IPS-20b (cell line): ENCODE measurements at regions not wholly inside any gene's neighbourhood (a gene's known extent, or its start where the extent isn't known, plus 50 kb on each side); places are given as distances from the start of the nearest gene placed in this dataset.

Source experiments
- H3K27ac ChIP-seq: one replicate; pipeline ENCODE4 v1.5.1; 2013; ENCODE audit warnings: low read length
- H3K27me3 ChIP-seq: 2 replicates; pipeline ENCODE4 v1.6.1; 2013; ENCODE audit warnings: mild to moderate bottlenecking, low read length, inconsistent platforms; ENCODE audit not compliant: insufficient read depth
- H3K36me3 ChIP-seq: 2 replicates; pipeline ENCODE4 v1.6.1; 2013; ENCODE audit warnings: low read depth, mild to moderate bottlenecking, inconsistent platforms, low read length, moderate library complexity; ENCODE audit not compliant: insufficient read depth
- H3K4me1 ChIP-seq: 2 replicates; pipeline ENCODE4 v1.6.1; 2013; ENCODE audit warnings: mild to moderate bottlenecking, control low read depth, inconsistent platforms, low read length, moderate library complexity; ENCODE audit not compliant: insufficient read depth
- H3K4me3 ChIP-seq: 2 replicates; pipeline ENCODE4 v1.5.1; 2013; ENCODE audit warnings: mild to moderate bottlenecking, low read length, inconsistent platforms
- H3K9ac ChIP-seq: 2 replicates; pipeline ENCODE4 v1.6.1; 2013; ENCODE audit warnings: low read depth, mild to moderate bottlenecking, inconsistent platforms, low read length, moderate library complexity
- H3K9me3 ChIP-seq: 2 replicates; pipeline ENCODE4 v1.6.1; 2013; ENCODE audit warnings: mild to moderate bottlenecking, low read depth, low read length, inconsistent platforms; ENCODE audit not compliant: insufficient read depth

- Histone ChIP-seq H3K27me3 (no peaks in the 10 kb centered on the region), H3K36me3 (no peaks in the 10 kb centered on the region), H3K27ac (no peak overlapping the region)
Measured at GRCh38 chr2:157180359-157180758, 77.1 kb upstream of the GALNT5 start.

DNA sequence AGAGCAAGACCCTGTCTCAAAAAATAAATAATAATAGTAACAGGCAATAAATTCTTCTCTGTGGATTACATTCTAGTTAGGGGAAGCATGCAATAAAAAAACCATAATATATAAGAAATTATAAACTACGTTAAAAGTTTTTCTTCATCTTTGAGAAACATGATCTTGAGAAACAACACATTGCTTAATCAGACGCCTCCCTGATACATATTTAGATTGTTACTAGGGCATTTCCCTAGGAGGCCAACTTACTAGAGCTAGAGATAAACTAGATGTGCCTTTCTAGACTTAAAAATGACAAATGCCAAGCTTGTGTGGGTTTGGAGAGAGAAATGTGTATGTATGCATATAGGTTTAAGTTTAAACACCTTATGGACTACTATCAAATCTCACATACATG lies 76.3 kb upstream of the GALNT5 start:
- no peaks in the 10 kb centered on the region for H3K36me3 ChIP-seq
- H3K4me1 ChIP-seq: no peaks in the 10 kb centered on the region
- H3K27ac ChIP-seq: no peak overlapping the region
- no peak overlapping the region for H3K9ac ChIP-seq
- H3K9me3 ChIP-seq: no peaks in the 10 kb centered on the region
- H3K4me3 ChIP-seq: no peak overlapping the region
- H3K27me3 ChIP-seq: no peaks in the 10 kb centered on the region

More at GRCh38 chr2:157180359-157180758, 77.1 kb upstream of the GALNT5 start:
- Histone ChIP-seq H3K4me1 (no peaks in the 10 kb centered on the region), H3K9me3 (no peaks in the 10 kb centered on the region), H3K4me3 (no peak overlapping the region), H3K9ac (no peak overlapping the region)

- Histone ChIP-seq H3K4me3 (no peak overlapping the region), H3K27me3 (no peaks in the 10 kb centered on the region), H3K27ac (no peak overlapping the region)
Measured at GRCh38 chr2:157182204-157182709, 75.2 kb upstream of the GALNT5 start.

GRCh38 chr2:157182834-157183396 lies 74.6 kb upstream of the GALNT5 start:
- no peak overlapping the region for H3K9ac ChIP-seq
- H3K4me1 ChIP-seq: no peaks in the 10 kb centered on the region

More at GRCh38 chr2:157182204-157182709, 75.2 kb upstream of the GALNT5 start:
- H3K36me3 ChIP-seq: no peaks in the 10 kb centered on the region
- H3K9me3 ChIP-seq: no peaks in the 10 kb centered on the region
- H3K4me1 ChIP-seq: no peaks in the 10 kb centered on the region
- no peak overlapping the region for H3K9ac ChIP-seq

GRCh38 chr2:157184161-157184895 lies 73.2 kb upstream of the GALNT5 start:
- Histone ChIP-seq H3K27ac (no peak overlapping the region), H3K4me3 (no peak overlapping the region), H3K9ac (no peak overlapping the region), H3K4me1 (no peaks in the 10 kb centered on the region), H3K27me3 (no peaks in the 10 kb centered on the region), H3K36me3 (no peaks in the 10 kb centered on the region), H3K9me3 (no peaks in the 10 kb centered on the region)

More at GRCh38 chr2:157182834-157183396, 74.6 kb upstream of the GALNT5 start:
- H3K27ac ChIP-seq: no peak overlapping the region
- no peaks in the 10 kb centered on the region for H3K9me3 ChIP-seq
- no peak overlapping the region for H3K4me3 ChIP-seq
- H3K36me3 ChIP-seq: no peaks in the 10 kb centered on the region
- H3K27me3 ChIP-seq: no peaks in the 10 kb centered on the region

DNA sequence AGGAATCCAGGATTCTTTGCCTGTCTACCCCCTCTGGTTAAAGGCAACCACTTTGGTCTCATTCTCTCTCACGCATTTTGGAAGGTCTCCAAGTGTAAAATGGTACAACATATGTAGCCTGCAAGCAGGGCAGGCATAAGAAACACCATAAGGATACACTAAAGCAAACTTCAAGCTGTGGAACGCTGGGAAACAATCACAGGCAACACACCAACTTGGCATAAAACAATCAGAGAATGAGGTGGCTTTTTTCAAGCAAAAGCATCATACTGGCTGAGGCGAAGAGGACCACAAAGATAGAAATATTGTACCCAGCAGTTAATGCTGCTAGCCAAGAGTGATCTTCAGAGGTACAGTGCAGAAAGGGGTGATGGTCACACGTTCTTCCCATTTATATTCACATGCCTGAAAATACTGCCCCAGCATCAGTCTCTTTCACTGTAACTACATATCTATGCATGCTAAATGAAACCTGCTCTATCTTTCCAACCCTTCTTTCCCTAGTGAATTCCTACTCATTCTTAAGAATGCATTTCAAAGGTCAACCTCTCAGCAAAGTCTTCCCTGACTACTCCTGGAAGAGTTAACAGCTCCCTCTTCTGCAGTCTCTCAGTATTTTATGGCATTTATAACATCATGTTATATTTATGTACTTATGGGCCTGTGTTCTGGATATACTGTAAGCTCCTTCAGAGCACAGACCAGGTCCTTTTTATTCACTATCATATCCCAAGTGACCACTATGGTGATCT lies 71.9 kb upstream of the GALNT5 start:
- Histone ChIP-seq H3K27ac (no peak overlapping the region), H3K9ac (no peak overlapping the region)

GRCh38 chr2:157190151-157190550 lies 67.4 kb upstream of the GALNT5 start:
- no peaks in the 10 kb centered on the region for H3K27me3 ChIP-seq
- H3K4me1 ChIP-seq: no peaks in the 10 kb centered on the region
- H3K27ac ChIP-seq: no peak overlapping the region
- no peak overlapping the region for H3K4me3 ChIP-seq
- no peaks in the 10 kb centered on the region for H3K36me3 ChIP-seq
- no peak overlapping the region for H3K9ac ChIP-seq
- H3K9me3 ChIP-seq: no peaks in the 10 kb centered on the region

More for the DNA sequence above, 71.9 kb upstream of the GALNT5 start:
- Histone ChIP-seq H3K36me3 (no peaks in the 10 kb centered on the region), H3K9me3 (no peaks in the 10 kb centered on the region), H3K27me3 (no peaks in the 10 kb centered on the region), H3K4me1 (no peaks in the 10 kb centered on the region), H3K4me3 (no peak overlapping the region)

DNA sequence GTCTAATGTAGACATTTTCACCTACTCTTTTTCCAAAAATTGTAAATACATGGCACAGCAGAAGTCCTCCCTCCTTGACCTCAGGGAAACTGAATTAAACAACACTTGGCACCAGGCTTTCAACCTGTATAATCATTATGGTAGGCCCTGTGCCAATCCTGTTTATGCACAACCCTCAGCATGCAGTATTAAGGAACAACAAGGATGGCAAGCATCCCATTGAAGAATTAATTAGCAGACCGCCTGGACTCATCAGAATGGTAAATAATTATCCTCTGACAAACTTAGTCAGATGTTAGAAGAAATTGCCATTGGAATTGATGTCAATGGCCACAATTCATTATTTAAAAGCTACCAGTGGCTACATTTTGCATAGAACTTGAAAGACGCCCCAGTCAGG lies 66.3 kb upstream of the GALNT5 start:
- Histone ChIP-seq H3K27ac (no peak overlapping the region), H3K4me3 (no peak overlapping the region), H3K9me3 (no peaks in the 10 kb centered on the region), H3K36me3 (no peaks in the 10 kb centered on the region), H3K9ac (no peak overlapping the region), H3K27me3 (no peaks in the 10 kb centered on the region), H3K4me1 (no peaks in the 10 kb centered on the region)

DNA sequence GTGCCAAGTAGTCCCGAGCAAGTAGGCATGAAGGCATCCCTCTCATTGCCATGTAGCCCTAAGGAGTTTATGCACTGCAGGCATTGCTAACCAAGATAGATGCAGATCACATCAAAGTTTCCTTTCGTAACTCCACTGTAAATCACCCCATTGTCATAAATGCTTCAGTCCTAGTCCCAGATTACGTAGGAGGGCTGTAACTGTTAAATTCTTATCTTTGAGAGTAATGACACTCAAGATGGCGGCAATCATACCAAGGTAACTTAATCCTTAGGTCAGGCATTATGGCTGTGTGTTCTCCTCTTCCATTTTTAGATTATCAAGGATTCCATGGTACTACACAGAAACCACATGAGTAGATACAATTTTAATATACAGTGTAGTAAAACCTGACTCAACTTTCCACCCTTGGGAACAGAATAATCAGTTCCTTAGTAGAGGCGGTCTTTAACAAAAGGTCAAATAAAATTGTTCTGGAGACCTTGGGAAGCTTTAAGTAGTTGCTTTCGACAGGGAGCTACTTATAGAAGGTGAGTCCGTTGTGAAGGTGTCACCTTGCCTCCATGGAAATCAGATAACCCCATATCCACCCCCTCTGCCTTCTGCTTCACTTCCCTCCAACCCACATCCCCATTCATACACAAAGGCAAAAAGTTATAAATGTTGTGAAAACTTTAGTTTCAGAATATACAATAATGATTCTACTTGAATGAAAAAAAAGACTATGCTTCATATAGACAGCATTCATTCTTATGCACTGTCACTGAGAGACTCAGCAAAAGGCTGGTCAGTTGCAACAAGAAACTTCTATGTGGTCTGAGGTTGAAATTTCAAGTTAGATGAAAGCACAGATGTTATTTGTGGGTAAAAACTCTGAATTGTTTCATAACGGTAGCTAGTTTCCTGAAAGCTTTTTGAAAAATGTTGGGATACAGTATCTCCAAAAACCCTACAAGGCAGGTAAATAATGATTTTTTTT lies 64.8 kb upstream of the GALNT5 start:
- Histone ChIP-seq H3K4me3 (no peak overlapping the region), H3K27me3 (no peaks in the 10 kb centered on the region), H3K36me3 (no peaks in the 10 kb centered on the region), H3K4me1 (no peaks in the 10 kb centered on the region), H3K27ac (no peak overlapping the region), H3K9ac (no peak overlapping the region), H3K9me3 (no peaks in the 10 kb centered on the region)

DNA sequence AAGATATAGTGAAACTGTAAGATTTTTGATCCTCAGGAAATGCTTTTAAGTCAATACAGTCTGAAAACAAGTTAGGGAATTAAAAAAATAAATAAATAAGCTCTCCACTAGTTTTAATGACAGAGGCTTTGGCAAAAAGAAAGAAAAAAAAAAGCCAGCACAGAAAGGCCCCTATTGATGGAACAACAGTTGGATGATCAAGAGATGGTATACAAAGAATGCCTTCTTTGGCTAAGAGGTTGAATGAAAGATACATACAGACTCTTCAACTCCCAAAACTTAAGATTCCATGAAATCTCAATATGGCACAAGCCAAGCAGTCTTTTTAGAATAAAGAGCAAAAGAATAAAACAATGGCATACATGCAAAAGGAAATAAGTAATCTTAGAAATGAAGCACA lies 64.0 kb upstream of the GALNT5 start:
- H3K27ac ChIP-seq: no peak overlapping the region
- no peaks in the 10 kb centered on the region for H3K36me3 ChIP-seq
- H3K9ac ChIP-seq: no peak overlapping the region
- H3K4me3 ChIP-seq: no peak overlapping the region
- H3K9me3 ChIP-seq: no peaks in the 10 kb centered on the region
- H3K27me3 ChIP-seq: no peaks in the 10 kb centered on the region
- H3K4me1 ChIP-seq: no peaks in the 10 kb centered on the region

- Histone ChIP-seq H3K4me1 (no peaks in the 10 kb centered on the region), H3K4me3 (no peak overlapping the region), H3K27ac (no peak overlapping the region), H3K27me3 (no peaks in the 10 kb centered on the region), H3K9me3 (no peaks in the 10 kb centered on the region), H3K36me3 (no peaks in the 10 kb centered on the region), H3K9ac (no peak overlapping the region)
Measured at GRCh38 chr2:157194097-157194688, 63.3 kb upstream of the GALNT5 start.
